AG08395 (cell line): ENCODE measurements at regions not wholly inside any gene's neighbourhood (a gene's known extent, or its start where the extent isn't known, plus 50 kb on each side); places are given as distances from the start of the nearest gene placed in this dataset.
"Not testable (repeated sequence)": the region's sequence is repeated elsewhere in the genome, so short reads cannot be mapped to it uniquely, and the experiment has no call there.

ENCODE experiments used
- DNase-seq: peaks from one replicate; pipeline ENCODE4 v3.0.0; 2012; ENCODE audit warnings: mixed read lengths, low spot score

GRCh38 chr2:136281281-136282114 is 163.5 kb upstream of the CXCR4 start:
- DNase-seq, result no peak

- not testable (repeated sequence) for DNase-seq
These were observed 148.4 kb upstream of the CXCR4 start for GRCh38 chr2:136266346-136266745.

GRCh38 chr2:136259551-136259950 is 141.6 kb upstream of the CXCR4 start:
- no peak for DNase-seq

GRCh38 chr2:136257893-136258292 is 139.9 kb upstream of the CXCR4 start:
- no peak for DNase-seq

GRCh38 chr2:136255648-136256461 is 137.9 kb upstream of the CXCR4 start:
- no peak for DNase-seq

- no peak for DNase-seq
These were observed 137.2 kb upstream of the CXCR4 start for GRCh38 chr2:136255127-136255526.

GRCh38 chr2:136254681-136255080 is 136.7 kb upstream of the CXCR4 start:
- DNase-seq, result no peak

GRCh38 chr2:136253288-136254004 is 135.5 kb upstream of the CXCR4 start:
- no peak for DNase-seq

GRCh38 chr2:136251885-136252585 is 134.1 kb upstream of the CXCR4 start:
- no peak for DNase-seq

GRCh38 chr2:136251197-136251884 is 133.4 kb upstream of the CXCR4 start:
- no peak for DNase-seq

- no peak for DNase-seq
These were observed 132.2 kb upstream of the CXCR4 start for GRCh38 chr2:136250131-136250530.

- DNase-seq, result no peak
These were observed 131.0 kb upstream of the CXCR4 start for GRCh38 chr2:136248907-136249306.

GRCh38 chr2:136248242-136248641 is 130.3 kb upstream of the CXCR4 start:
- no peak for DNase-seq

- DNase-seq, result no peak
These were observed 129.4 kb upstream of the CXCR4 start for GRCh38 chr2:136247204-136247950.

GRCh38 chr2:136246086-136246669 is 128.2 kb upstream of the CXCR4 start:
- DNase-seq, result no peak

- no peak for DNase-seq
These were observed 127.3 kb upstream of the CXCR4 start for GRCh38 chr2:136245211-136245610.

GRCh38 chr2:136244536-136244885 is 126.6 kb upstream of the CXCR4 start:
- no peak for DNase-seq

- no peak for DNase-seq
These were observed 125.9 kb upstream of the CXCR4 start for GRCh38 chr2:136243638-136244535.

- no peak for DNase-seq
These were observed 124.8 kb upstream of the CXCR4 start for GRCh38 chr2:136242687-136243277.
